GM04503 (cell line): ENCODE measurements at regions not wholly inside any gene's neighbourhood (a gene's known extent, or its start where the extent isn't known, plus 50 kb on each side); places are given as distances from the start of the nearest gene placed in this dataset.
"Not testable (repeated sequence)": the region's sequence is repeated elsewhere in the genome, so short reads cannot be mapped to it uniquely, and the experiment has no call there.

Source experiments
- DNase-seq: peaks from one replicate; pipeline ENCODE4 v3.0.0-alpha.2; 2012; ENCODE audit warnings: low read depth

GRCh38 chr4:132383571-132384199, 765.4 kb upstream of the PCDH10 start:
- DNase-seq = peak; percentile 1

GRCh38 chr4:132384709-132385108, 764.4 kb upstream of the PCDH10 start:
- no peak for DNase-seq

GRCh38 chr4:132386130-132386529, 763.0 kb upstream of the PCDH10 start:
- DNase-seq = no peak

GRCh38 chr4:132387060-132387459, 762.0 kb upstream of the PCDH10 start:
- DNase-seq = no peak

- DNase-seq = no peak
Observed at GRCh38 chr4:132395561-132395960, 753.5 kb upstream of the PCDH10 start.

- DNase-seq = no peak
Observed at GRCh38 chr4:132396636-132397035, 752.5 kb upstream of the PCDH10 start.

- no peak for DNase-seq
Observed at GRCh38 chr4:132417220-132417619, 731.9 kb upstream of the PCDH10 start.

- DNase-seq = no peak
Observed at GRCh38 chr4:132427125-132427524, 722.0 kb upstream of the PCDH10 start.

- DNase-seq = no peak
Observed at GRCh38 chr4:132437117-132437516, 712.0 kb upstream of the PCDH10 start.

- no peak for DNase-seq
Observed at GRCh38 chr4:132445386-132445785, 703.7 kb upstream of the PCDH10 start.

GRCh38 chr4:132457987-132458386, 691.1 kb upstream of the PCDH10 start:
- not testable (repeated sequence) for DNase-seq

- no peak for DNase-seq
Observed at GRCh38 chr4:132479543-132479942, 669.6 kb upstream of the PCDH10 start.

GRCh38 chr4:132488555-132488954, 660.5 kb upstream of the PCDH10 start:
- no peak for DNase-seq

- DNase-seq = no peak
Observed at GRCh38 chr4:132493476-132493875, 655.6 kb upstream of the PCDH10 start.

GRCh38 chr4:132495267-132495812, 653.8 kb upstream of the PCDH10 start:
- not testable (repeated sequence) for DNase-seq

GRCh38 chr4:132498215-132498614, 650.9 kb upstream of the PCDH10 start:
- DNase-seq = no peak

- DNase-seq = no peak
Observed at GRCh38 chr4:132502096-132502552, 647.0 kb upstream of the PCDH10 start.

- no peak for DNase-seq
Observed at GRCh38 chr4:132504438-132504837, 644.7 kb upstream of the PCDH10 start.

- DNase-seq = no peak
Observed at GRCh38 chr4:132506568-132506967, 642.5 kb upstream of the PCDH10 start.

- no peak for DNase-seq
Observed at GRCh38 chr4:132513491-132513890, 635.6 kb upstream of the PCDH10 start.

- no peak for DNase-seq
Observed at GRCh38 chr4:132526652-132527051, 622.4 kb upstream of the PCDH10 start.

- no peak for DNase-seq
Observed at GRCh38 chr4:132527817-132528216, 621.3 kb upstream of the PCDH10 start.

- no peak for DNase-seq
Observed at GRCh38 chr4:132530861-132531260, 618.2 kb upstream of the PCDH10 start.

GRCh38 chr4:132540268-132540667, 608.8 kb upstream of the PCDH10 start:
- DNase-seq = no peak
